ENCODE measurements at regions not wholly inside any gene's neighbourhood (a gene's known extent, or its start where the extent isn't known, plus 50 kb on each side); places are given as distances from the start of the nearest gene placed in this dataset.

DNA sequence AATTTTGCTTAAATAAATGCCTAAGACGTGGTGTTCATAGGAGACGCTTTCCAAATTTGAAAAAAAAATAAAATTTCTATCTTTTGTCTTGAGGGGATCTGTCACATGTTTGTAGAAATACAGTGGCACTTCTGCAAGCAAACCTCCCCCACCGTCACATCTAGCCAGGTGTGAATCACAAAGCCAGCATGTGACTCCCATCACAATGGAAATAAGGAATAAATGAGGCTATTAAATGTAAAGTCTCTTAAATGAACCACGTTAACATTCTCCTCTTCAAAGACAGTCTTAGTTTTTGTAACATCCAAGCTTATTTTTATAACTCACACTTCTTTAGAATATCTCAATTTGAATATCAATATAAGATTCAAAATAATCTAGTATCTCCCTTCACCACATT, 63.0 kb upstream of the CCSER1 start:
- TF ChIP-seq, protein P1, sequence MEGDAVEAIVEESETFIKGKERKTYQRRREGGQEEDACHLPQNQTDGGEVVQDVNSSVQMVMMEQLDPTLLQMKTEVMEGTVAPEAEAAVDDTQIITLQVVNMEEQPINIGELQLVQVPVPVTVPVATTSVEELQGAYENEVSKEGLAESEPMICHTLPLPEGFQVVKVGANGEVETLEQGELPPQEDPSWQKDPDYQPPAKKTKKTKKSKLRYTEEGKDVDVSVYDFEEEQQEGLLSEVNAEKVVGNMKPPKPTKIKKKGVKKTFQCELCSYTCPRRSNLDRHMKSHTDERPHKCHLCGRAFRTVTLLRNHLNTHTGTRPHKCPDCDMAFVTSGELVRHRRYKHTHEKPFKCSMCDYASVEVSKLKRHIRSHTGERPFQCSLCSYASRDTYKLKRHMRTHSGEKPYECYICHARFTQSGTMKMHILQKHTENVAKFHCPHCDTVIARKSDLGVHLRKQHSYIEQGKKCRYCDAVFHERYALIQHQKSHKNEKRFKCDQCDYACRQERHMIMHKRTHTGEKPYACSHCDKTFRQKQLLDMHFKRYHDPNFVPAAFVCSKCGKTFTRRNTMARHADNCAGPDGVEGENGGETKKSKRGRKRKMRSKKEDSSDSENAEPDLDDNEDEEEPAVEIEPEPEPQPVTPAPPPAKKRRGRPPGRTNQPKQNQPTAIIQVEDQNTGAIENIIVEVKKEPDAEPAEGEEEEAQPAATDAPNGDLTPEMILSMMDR (IDR thresholded peaks at IDR 0.05): no peak
- TF ChIP-seq GABPB1 (CRISPR knock-in tag; IDR thresholded peaks at IDR 0.05): no peak
- TF ChIP-seq TEAD4 (CRISPR knock-in tag; IDR thresholded peaks at IDR 0.05): no peak
- TF ChIP-seq SMAD3 (CRISPR knock-in tag; IDR thresholded peaks at IDR 0.05; ENCODE audit: borderline replicate concordance): no peak
- TF ChIP-seq ZNF423 (CRISPR knock-in tag; IDR thresholded peaks at IDR 0.05): no peak
